ENCODE measurements at regions not wholly inside any gene's neighbourhood (a gene's known extent, or its start where the extent isn't known, plus 50 kb on each side); places are given as distances from the start of the nearest gene placed in this dataset.
"Not testable (repeated sequence)": the region's sequence is repeated elsewhere in the genome, so short reads cannot be mapped to it uniquely, and the experiment has no call there.

- DNase-seq (ENCODE audit: low spot score) = no peak
Observed at GRCh38 chr13:74574964-74575728, 440.9 kb upstream of the KLF12 start.

GRCh38 chr13:74573654-74574053, 439.4 kb upstream of the KLF12 start:
- DNase-seq (ENCODE audit: low spot score) = no peak

- DNase-seq (ENCODE audit: low spot score) = no peak
Observed at GRCh38 chr13:74571811-74572210, 437.6 kb upstream of the KLF12 start.

- peak; percentile 13 for DNase-seq (ENCODE audit: low spot score)
Observed at GRCh38 chr13:74570834-74571233, 436.6 kb upstream of the KLF12 start.

DNA sequence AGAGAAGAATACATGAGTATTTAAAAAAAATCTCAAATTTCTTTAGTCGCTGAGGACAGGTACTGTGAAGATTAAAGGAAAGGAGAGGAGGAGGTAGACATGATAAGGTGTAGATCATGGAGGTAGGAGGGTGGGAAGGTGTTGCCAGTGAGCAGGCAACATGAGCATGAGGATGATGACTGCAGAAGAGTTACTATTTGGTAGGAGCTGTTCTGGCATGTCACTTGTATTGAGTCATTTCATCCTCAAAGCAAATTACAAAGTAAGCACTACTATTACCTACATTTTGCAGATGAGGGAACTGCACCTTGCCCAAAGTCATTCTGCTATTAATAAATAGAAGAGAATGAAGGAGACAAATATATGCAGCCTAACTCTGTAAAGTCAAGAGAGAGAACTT, 435.8 kb upstream of the KLF12 start:
- no peak for DNase-seq (ENCODE audit: low spot score)

GRCh38 chr13:74569251-74569650, 435.0 kb upstream of the KLF12 start:
- no peak for DNase-seq (ENCODE audit: low spot score)

- no peak for DNase-seq (ENCODE audit: low spot score)
Observed at GRCh38 chr13:74567485-74567884, 433.3 kb upstream of the KLF12 start.

- no peak for DNase-seq (ENCODE audit: low spot score)
Observed at GRCh38 chr13:74562381-74562780, 428.2 kb upstream of the KLF12 start.

DNA sequence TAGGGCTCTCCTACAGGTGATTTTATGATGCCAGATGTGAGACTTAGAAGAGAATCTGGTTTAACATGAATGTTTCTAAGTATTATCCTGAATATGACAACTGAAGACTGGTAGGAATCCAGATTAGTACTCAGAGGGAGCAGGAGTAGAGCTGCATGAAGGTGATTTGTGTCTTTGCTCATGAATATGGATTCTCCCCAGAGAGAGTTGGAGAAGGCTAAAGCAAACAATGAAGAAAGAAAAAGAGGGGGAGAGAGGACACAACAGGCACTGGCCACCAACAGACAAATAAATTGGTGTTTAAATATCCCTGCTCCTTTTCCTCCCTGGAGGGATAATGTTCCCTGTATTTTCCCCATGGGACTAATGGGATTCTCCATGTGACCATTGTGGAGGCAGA, 427.0 kb upstream of the KLF12 start:
- DNase-seq (ENCODE audit: low spot score) = no peak

- no peak for DNase-seq (ENCODE audit: low spot score)
Observed at GRCh38 chr13:74560325-74560724, 426.1 kb upstream of the KLF12 start.

DNA sequence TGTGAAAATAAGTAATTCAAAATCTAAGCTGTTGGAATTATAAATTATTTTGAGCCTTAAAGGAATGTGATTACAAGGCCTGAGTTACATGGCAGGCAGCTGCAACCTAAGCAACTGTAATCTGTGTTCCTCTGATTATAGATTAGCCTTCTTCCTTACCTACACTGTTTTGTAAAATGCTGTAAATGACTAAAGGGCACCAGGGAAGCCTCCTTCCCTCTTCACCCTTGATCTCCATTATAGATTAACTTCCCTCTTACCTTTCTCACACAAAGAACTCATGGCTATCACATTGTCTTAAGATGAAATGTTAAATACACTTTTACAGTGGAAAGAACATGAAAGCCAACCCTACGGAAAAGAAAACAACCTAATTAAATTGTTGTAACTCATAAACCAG, 423.7 kb upstream of the KLF12 start:
- no peak for DNase-seq (ENCODE audit: low spot score)

DNA sequence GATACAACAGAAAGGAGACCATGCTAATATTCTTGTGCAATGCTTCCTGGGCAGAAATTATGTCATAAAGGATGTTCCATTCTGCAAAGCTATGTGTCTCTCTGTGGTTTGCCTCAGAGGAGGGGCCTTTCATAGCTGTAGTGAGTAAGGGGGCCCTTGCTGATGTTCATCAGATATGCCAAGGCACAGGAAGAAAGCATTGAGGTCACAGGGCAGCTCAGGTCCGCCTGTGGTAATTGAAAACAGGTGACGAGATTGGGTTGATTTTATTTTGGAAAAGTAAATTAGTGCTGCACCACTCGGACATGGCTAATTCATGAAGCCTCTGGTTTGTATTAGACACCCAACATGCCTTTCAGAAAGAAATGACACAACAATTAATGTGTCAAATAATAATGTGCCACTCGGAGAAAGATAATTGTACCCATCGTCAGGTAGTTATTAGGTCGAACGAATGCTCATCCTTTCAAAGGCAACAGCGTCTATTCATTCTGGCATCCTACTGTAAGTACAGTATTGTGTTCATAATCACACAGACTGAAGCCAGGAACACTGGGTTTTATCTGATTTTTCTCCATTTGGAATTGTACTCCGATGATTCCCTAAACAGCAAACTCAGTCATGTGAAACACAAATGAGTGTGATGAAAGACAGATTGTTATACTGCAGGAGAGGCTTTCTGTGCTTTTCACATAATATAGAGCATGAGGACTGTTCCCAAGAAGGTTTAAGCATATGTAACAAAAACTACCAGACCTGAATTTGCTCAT, 421.6 kb upstream of the KLF12 start:
- no peak for DNase-seq (ENCODE audit: low spot score)

DNA sequence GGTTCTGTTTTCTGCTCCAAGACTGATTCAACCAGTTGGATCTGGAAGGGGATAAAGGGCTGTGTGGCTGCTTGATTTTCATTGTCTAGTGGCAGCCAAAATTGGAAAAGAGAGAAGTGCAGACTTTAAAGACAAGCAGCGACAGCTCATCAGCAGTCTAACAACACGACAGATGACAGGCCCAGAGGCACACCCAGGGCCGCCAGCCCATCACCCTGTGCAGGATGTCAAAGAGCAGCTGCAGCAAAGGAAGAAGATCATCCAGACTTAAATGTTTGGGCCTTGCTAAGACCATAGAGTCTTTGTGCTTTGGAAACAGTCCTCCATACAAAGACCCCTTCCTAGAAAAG, 421.0 kb upstream of the KLF12 start:
- DNase-seq (ENCODE audit: low spot score) = no peak

DNA sequence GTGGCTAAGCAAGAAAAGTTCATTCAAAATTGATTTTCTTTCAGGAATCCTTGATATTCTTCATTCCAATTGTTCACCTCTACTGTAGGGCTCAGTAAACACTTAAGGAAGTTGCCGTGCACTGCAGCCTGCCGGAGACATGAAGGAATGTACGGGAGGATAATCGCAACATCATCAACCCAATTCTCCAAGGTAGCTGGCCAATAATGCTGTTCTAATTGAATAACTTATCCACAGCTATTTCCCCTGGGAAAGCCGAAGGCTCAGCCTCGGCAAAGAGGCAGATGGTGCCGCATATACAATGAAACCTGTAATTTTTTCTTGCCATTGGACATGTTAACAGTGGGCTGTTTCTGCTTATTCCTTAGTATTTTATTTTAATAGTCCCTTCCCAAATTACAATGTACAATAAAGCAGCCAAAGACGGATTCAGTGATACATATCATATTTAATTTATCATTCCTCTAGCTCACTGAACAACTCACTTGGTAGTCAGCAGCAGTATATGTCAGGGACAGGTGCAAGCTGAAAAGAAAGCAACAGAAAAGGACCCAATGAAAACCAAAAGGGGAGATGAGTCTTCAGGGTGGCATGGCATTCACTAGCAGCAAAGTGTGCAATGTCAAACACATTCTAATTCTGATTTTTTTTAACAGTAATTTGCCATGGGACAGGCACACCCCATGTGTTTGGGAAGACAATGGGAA, 420.5 kb upstream of the KLF12 start:
- DNase-seq (ENCODE audit: low spot score) = no peak

- DNase-seq (ENCODE audit: low spot score) = no peak
Observed at GRCh38 chr13:74550039-74550438, 415.8 kb upstream of the KLF12 start.

DNA sequence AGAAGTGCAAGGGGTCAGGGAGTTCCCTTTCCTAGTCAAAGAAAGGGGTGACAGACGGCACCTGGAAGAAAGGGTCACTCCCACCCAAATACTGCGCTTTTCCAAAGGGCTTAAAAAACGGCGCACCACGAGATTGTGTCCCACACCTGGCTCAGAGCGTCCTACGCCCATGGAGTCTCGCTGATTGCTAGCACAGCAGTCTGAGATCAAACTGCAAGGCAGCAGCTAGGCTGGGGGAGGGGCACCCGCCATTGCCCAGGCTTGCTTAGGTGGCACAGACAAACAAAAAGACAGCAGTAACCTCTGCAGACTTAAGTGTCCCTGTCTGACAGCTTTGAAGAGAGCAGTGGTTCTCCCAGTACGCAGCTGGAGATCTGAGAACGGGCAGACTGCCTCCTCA, 402.4 kb upstream of the KLF12 start:
- not testable (repeated sequence) for DNase-seq (ENCODE audit: low spot score)

- DNase-seq (ENCODE audit: low spot score) = no peak
Observed at GRCh38 chr13:74533226-74533625, 399.0 kb upstream of the KLF12 start.

DNA sequence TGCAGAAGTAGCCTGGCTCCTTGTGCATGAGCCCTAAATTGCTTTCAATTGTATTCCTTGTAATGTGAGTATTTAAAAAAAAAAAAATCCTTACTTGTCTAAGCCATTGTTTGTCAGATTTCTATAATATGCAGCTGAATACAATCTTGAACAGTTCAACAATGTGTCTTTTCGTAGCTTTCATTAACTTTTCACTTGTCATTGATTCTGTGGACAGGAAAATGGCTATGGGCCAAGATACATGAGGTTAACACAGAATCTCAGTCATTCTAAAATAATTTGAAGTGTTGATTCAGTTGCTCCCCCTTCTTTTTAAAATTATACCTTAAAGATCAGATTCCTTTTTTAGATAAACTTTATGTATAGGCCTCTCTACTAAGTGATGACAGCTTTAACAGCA, 395.8 kb upstream of the KLF12 start:
- no peak for DNase-seq (ENCODE audit: low spot score)

- DNase-seq (ENCODE audit: low spot score) = no peak
Observed at GRCh38 chr13:74528734-74529513, 394.7 kb upstream of the KLF12 start.

- no peak for DNase-seq (ENCODE audit: low spot score)
Observed at GRCh38 chr13:74523057-74523456, 388.9 kb upstream of the KLF12 start.

DNA sequence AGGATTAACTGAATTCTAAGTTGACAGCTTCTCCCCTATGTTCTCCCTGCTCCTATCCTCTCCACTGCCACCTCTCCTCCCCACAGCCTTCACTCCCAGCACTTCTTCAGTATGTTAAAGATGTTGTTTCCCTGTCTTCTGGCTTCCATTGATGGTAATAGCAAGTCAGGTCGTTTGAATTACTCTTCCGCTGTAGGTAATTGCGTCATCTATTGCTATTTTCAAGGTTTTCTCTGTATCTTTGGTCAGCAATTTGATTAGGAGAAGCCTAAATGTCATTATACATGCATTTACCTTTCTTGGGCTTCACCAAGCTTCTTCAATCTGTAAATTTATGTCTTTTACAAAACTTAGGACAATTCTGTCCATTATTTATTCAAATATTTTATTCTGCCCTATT, 377.3 kb upstream of the KLF12 start:
- no peak for DNase-seq (ENCODE audit: low spot score)

GRCh38 chr13:74487091-74487722, 353.0 kb upstream of the KLF12 start:
- DNase-seq (ENCODE audit: low spot score) = no peak

Measured in SW480 (cell line).